H9 (cell line): ENCODE measurements at regions not wholly inside any gene's neighbourhood (a gene's known extent, or its start where the extent isn't known, plus 50 kb on each side); places are given as distances from the start of the nearest gene placed in this dataset.

Experiments used
- DNase-seq: peaks from one replicate; pipeline ENCODE4 v3.0.0-alpha.2; 2017
- H2AFZ ChIP-seq: one replicate; pipeline ENCODE4 v1.6.1; 2013; ENCODE audit warnings: mild to moderate bottlenecking, low read length, control low read depth, moderate library complexity
- H2AK5ac ChIP-seq: 2 replicates; pipeline ENCODE4 v1.6.1; 2013; ENCODE audit warnings: low read length, control low read depth, mixed read lengths; ENCODE audit not compliant: insufficient read length
- H2BK120ac ChIP-seq: one replicate; pipeline ENCODE4 v1.6.1; 2013; ENCODE audit warnings: low read depth, mild to moderate bottlenecking, low read length, control low read depth, inconsistent platforms; ENCODE audit not compliant: poor library complexity, severe bottlenecking
- H2BK12ac ChIP-seq: 2 replicates; pipeline ENCODE4 v1.6.1; 2013; ENCODE audit warnings: low read length, control low read depth, mixed read lengths, low read depth; ENCODE audit not compliant: insufficient read length
- H2BK15ac ChIP-seq: 2 replicates; pipeline ENCODE4 v1.6.1; 2013; ENCODE audit warnings: low read depth, low read length, control low read depth
- H2BK20ac ChIP-seq: one replicate; pipeline ENCODE4 v1.6.1; 2013; ENCODE audit warnings: low read depth, mild to moderate bottlenecking, low read length, control low read depth, inconsistent platforms; ENCODE audit not compliant: poor library complexity, severe bottlenecking
- H2BK5ac ChIP-seq: 2 replicates; pipeline ENCODE4 v1.6.1; 2013; ENCODE audit warnings: low read length, control low read depth, mixed read lengths; ENCODE audit not compliant: insufficient read length
- H3K14ac ChIP-seq: 2 replicates; pipeline ENCODE4 v1.6.1; 2013; ENCODE audit warnings: low read length, control low read depth; ENCODE audit not compliant: insufficient read depth
- H3K18ac ChIP-seq: 2 replicates; pipeline ENCODE4 v1.6.1; 2013; ENCODE audit warnings: low read depth, mild to moderate bottlenecking, mixed read lengths, low read length, control low read depth; ENCODE audit not compliant: insufficient read length
- H3K23ac ChIP-seq: 2 replicates; pipeline ENCODE4 v1.6.1; 2013; ENCODE audit warnings: low read length, control low read depth, mixed read lengths, low read depth; ENCODE audit not compliant: insufficient read length
- H3K23me2 ChIP-seq: 2 replicates; pipeline ENCODE4 v1.6.1; 2013; ENCODE audit warnings: low read depth, mild to moderate bottlenecking, mixed read lengths, low read length, control low read depth; ENCODE audit not compliant: insufficient read length, poor library complexity, severe bottlenecking
- H3K27ac ChIP-seq: 2 replicates; pipeline ENCODE4 v1.5.1; 2013; ENCODE audit warnings: low read length, control low read depth, mixed read lengths, low read depth; ENCODE audit not compliant: insufficient read length
- H3K27me3 ChIP-seq: 2 replicates; pipeline ENCODE4 v1.6.1; 2013; ENCODE audit warnings: low read length, control low read depth, inconsistent platforms; ENCODE audit not compliant: insufficient read depth
- H3K4ac ChIP-seq: 2 replicates; pipeline ENCODE4 v1.6.1; 2013; ENCODE audit warnings: low read depth, mild to moderate bottlenecking, control low read depth, inconsistent platforms, low read length, moderate library complexity
- H3K4me1 ChIP-seq: 2 replicates; pipeline ENCODE4 v1.6.1; 2013; ENCODE audit warnings: low read length, control low read depth, inconsistent platforms; ENCODE audit not compliant: insufficient read depth
- H3K4me2 ChIP-seq: 2 replicates; pipeline ENCODE4 v1.6.1; 2013; ENCODE audit warnings: low read length, control low read depth, mixed read lengths; ENCODE audit not compliant: insufficient read length, insufficient read depth
- H3K56ac ChIP-seq: 2 replicates; pipeline ENCODE4 v1.6.1; 2013; ENCODE audit warnings: low read depth, mild to moderate bottlenecking, mixed read lengths, low read length, control low read depth; ENCODE audit not compliant: insufficient read length
- H3K79me1 ChIP-seq: 2 replicates; pipeline ENCODE4 v1.6.1; 2013; ENCODE audit warnings: low read depth, mild to moderate bottlenecking, moderate library complexity, low read length, control low read depth, inconsistent platforms; ENCODE audit not compliant: insufficient read depth, poor library complexity, severe bottlenecking
- H3K79me2 ChIP-seq: 2 replicates; pipeline ENCODE4 v1.6.1; 2013; ENCODE audit warnings: low read length, control low read depth, inconsistent platforms; ENCODE audit not compliant: insufficient read depth
- H3K9ac ChIP-seq: 2 replicates; pipeline ENCODE4 v1.6.1; 2013; ENCODE audit warnings: low read length, control low read depth, mixed read lengths; ENCODE audit not compliant: insufficient read length; ENCODE audit errors: extremely low read depth
- H3K9me3 ChIP-seq: one replicate; pipeline ENCODE4 v1.6.1; 2013; ENCODE audit warnings: low read depth, low read length, inconsistent platforms; ENCODE audit not compliant: control insufficient read depth
- H3T11ph ChIP-seq: one replicate; pipeline ENCODE4 v1.6.1; 2013; ENCODE audit warnings: mild to moderate bottlenecking, low read length, control low read depth, inconsistent platforms
- H4K20me1 ChIP-seq: one replicate; pipeline ENCODE4 v1.6.1; 2013; ENCODE audit not compliant: control insufficient read depth, insufficient read length, insufficient read depth
- H4K5ac ChIP-seq: 2 replicates; pipeline ENCODE4 v1.6.1; 2013; ENCODE audit warnings: low read depth, mild to moderate bottlenecking, mixed read lengths, low read length, control low read depth; ENCODE audit not compliant: insufficient read length
- H4K8ac ChIP-seq: replicated peaks from 2 replicates; pipeline ENCODE4 v1.6.1; 2013; ENCODE audit warnings: low read length, control low read depth, mixed read lengths, low read depth; ENCODE audit not compliant: insufficient read length
- H4K91ac ChIP-seq: 2 replicates; pipeline ENCODE4 v1.6.1; 2013; ENCODE audit warnings: low read depth, mild to moderate bottlenecking, moderate library complexity, mixed read lengths, low read length, control low read depth; ENCODE audit not compliant: insufficient read length
- H3K27ac Mint-ChIP-seq, 3 experiments: 2 replicates in 2 of 3; 3 replicates in 1 of 3; pipeline ENCODE4 v1.8.0; 2020 to 2021; ENCODE audit warnings: mixed read lengths in 3 of 3, mild to moderate bottlenecking in 1 of 3, moderate library complexity in 1 of 3
- H3K27me3 Mint-ChIP-seq: 2 replicates; pipeline ENCODE4 v1.8.0; 2021; ENCODE audit warnings: low read depth, mild to moderate bottlenecking, moderate library complexity, mixed read lengths
- H3K36me3 Mint-ChIP-seq, 3 experiments: 2 replicates in 2 of 3; 3 replicates in 1 of 3; pipeline ENCODE4 v1.8.0; 2020 to 2021; ENCODE audit warnings: low read depth in 3 of 3, mixed read lengths in 3 of 3; ENCODE audit not compliant: insufficient read depth in 1 of 3
- H3K4me1 Mint-ChIP-seq, 2 experiments: 2 replicates each; pipeline ENCODE4 v1.8.0; 2020; ENCODE audit warnings: mixed read lengths in 2 of 2
- H3K4me3 Mint-ChIP-seq, 2 experiments: 2 replicates in 1 of 2; 3 replicates in 1 of 2; pipeline ENCODE4 v1.8.0; 2020 to 2021; ENCODE audit warnings: mild to moderate bottlenecking in 2 of 2, mixed read lengths in 2 of 2, moderate library complexity in 1 of 2
- H3K9me3 Mint-ChIP-seq, 2 experiments: 2 replicates in 1 of 2; 3 replicates in 1 of 2; pipeline ENCODE4 v1.8.0; 2020; ENCODE audit warnings: mild to moderate bottlenecking in 2 of 2, mixed read lengths in 2 of 2, moderate library complexity in 1 of 2
- TF ChIP-seq, protein P1 (sequence below): fragments of 200-600 bp; sonication (generic); conservative IDR thresholded peaks from 3 replicates; pipeline ENCODE4 v1.8.0; 2021; ENCODE audit warnings: antibody characterized with exemption, mild to moderate bottlenecking

DNA sequence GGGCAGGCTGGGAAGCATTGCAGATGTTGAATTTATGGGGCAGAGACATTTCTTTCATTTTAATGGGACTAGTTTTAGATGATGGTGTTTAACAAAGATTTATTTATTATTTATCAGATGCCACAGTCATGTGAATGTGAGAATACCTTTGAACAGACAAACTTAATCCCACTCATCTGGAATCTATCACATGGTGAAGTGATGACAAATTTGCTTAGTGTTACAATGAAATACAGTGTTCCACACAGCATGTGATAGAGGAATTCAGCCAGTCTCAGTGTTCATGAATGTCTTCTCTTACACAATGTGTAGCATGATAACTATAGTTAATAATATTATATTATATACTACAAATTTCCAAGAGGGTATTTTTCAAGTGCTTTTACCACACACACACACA lies 1361.7 kb upstream of the B3GALT2 start:
- no peaks in the 10 kb centered on the region for H3K27me3 Mint-ChIP-seq
- H3K27ac Mint-ChIP-seq: no peak overlapping the region
- peaks cover 0 to 4% of the 10 kb centered on the region in 2 experiments; a peak in 3 of 5 replicates for H3K9me3 Mint-ChIP-seq
- H2BK12ac ChIP-seq: no peak overlapping the region
- H4K91ac ChIP-seq: no peak overlapping the region
- no peaks in the 10 kb centered on the region for H3K9me3 ChIP-seq
- H4K20me1 ChIP-seq: no peaks in the 10 kb centered on the region
- H3K23ac ChIP-seq: no peak overlapping the region
- H3K79me2 ChIP-seq: no peaks in the 10 kb centered on the region
- H2AFZ ChIP-seq: no peak overlapping the region
- H3T11ph ChIP-seq: no peak overlapping the region
- TF ChIP-seq, protein P1, sequence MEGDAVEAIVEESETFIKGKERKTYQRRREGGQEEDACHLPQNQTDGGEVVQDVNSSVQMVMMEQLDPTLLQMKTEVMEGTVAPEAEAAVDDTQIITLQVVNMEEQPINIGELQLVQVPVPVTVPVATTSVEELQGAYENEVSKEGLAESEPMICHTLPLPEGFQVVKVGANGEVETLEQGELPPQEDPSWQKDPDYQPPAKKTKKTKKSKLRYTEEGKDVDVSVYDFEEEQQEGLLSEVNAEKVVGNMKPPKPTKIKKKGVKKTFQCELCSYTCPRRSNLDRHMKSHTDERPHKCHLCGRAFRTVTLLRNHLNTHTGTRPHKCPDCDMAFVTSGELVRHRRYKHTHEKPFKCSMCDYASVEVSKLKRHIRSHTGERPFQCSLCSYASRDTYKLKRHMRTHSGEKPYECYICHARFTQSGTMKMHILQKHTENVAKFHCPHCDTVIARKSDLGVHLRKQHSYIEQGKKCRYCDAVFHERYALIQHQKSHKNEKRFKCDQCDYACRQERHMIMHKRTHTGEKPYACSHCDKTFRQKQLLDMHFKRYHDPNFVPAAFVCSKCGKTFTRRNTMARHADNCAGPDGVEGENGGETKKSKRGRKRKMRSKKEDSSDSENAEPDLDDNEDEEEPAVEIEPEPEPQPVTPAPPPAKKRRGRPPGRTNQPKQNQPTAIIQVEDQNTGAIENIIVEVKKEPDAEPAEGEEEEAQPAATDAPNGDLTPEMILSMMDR: no peak
- no peak overlapping the region for H2BK20ac ChIP-seq
- H3K56ac ChIP-seq: no peak overlapping the region
- no peak overlapping the region for H2BK5ac ChIP-seq
- no peaks in the 10 kb centered on the region for H3K23me2 ChIP-seq
- H2BK15ac ChIP-seq: no peak overlapping the region
- H2BK120ac ChIP-seq: no peak overlapping the region
- H3K27me3 ChIP-seq: no peaks in the 10 kb centered on the region
- peaks cover 3 to 4% of the 10 kb centered on the region in 2 experiments for H3K4me1 Mint-ChIP-seq
- H3K4ac ChIP-seq: no peak overlapping the region
- H3K14ac ChIP-seq: no peak overlapping the region
- no peak overlapping the region for H3K4me3 Mint-ChIP-seq
- no peak overlapping the region for H4K5ac ChIP-seq
- H3K27ac ChIP-seq: no peak overlapping the region
- H2AK5ac ChIP-seq: no peak overlapping the region
- H3K4me1 ChIP-seq: no peaks in the 10 kb centered on the region
- H3K79me1 ChIP-seq: no peaks in the 10 kb centered on the region
- no peak overlapping the region for H3K18ac ChIP-seq
- no peaks in the 10 kb centered on the region; a peak in 1 of 7 replicates for H3K36me3 Mint-ChIP-seq
- H3K9ac ChIP-seq: no peak overlapping the region
- H4K8ac ChIP-seq: no peak overlapping the region
- H3K4me2 ChIP-seq: no peak overlapping the region
- no peak for DNase-seq
